ENCODE measurements at regions not wholly inside any gene's neighbourhood (a gene's known extent, or its start where the extent isn't known, plus 50 kb on each side); places are given as distances from the start of the nearest gene placed in this dataset.

DNA sequence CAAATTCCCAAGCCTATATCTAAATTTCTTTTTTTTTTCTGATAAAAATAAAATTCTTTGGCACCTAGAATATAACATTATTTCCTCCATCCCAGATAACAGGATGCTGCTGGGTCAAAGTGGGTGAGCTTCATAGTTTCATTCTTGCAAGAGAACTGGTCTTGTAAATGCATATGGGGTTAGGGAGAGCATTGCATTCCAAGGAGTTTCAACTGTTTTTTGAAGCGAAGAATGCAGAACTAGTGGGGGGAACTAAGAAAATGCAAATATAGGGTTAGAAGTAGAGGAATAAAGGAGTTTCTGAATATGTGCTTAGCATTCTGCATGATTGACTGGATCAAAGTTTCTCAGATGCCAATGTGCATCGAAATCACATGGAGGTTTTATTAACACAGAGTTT is 347.2 kb upstream of the XYLT1 start:
- in situ Hi-C loops (cut with HindIII; ENCODE audit: extremely low pct_ligation_motif_present, low pct_unique_long_range_greater_than_20kb) = no loop called here
- no peak overlapping the region for H3K27ac ChIP-seq (ENCODE audit: extremely low read length, insufficient read depth, low read length)
- H2AFZ ChIP-seq (ENCODE audit: low read length) = no peak overlapping the region
- no peak overlapping the region for H3K9ac ChIP-seq (ENCODE audit: insufficient read depth, low read depth, low read length)
- no peaks in the 10 kb centered on the region for H3K4me1 ChIP-seq (ENCODE audit: insufficient read depth, low read length)
- 0 out of 5 replicates have a peak, but pooled peaks cover 0 to 5% of the 10 kb centered on the region in 2 experiments for H3K27me3 ChIP-seq (ENCODE audit: control insufficient read depth in 1 of 2, insufficient read depth in 2 of 2, low read length in 2 of 2)
- no peaks in the 10 kb centered on the region for H3K79me2 ChIP-seq (ENCODE audit: insufficient read depth, low read length)
- FAIRE-seq = no peak
- no peak for ATAC-seq
- no peak overlapping the region for H3K4me2 ChIP-seq (ENCODE audit: low read depth, low read length)
- peaks cover 8% of the 10 kb centered on the region for H3K9me3 ChIP-seq (ENCODE audit: low read length)
- DNase-seq (ENCODE audit: low spot score) = no peak
- no peaks in the 10 kb centered on the region for H3K36me3 ChIP-seq (replicated peaks in 1 of 2; ENCODE audit: control insufficient read depth in 1 of 2, insufficient read depth in 2 of 2, low read length in 2 of 2)
- CTCF ChIA-PET (ENCODE audit: low intra/inter-chr PET ratio, low total read pairs) = no interaction called here
- no peak for TF ChIP-seq SMARCE1 (IDR thresholded peaks at IDR 0.05; ENCODE audit: borderline replicate concordance)
- no peak for TF ChIP-seq ELF3 (CRISPR knock-in tag; IDR thresholded peaks at IDR 0.05)
- no peak for TF ChIP-seq ZSCAN25 (CRISPR knock-in tag; IDR thresholded peaks at IDR 0.05)
- no peak for TF ChIP-seq KLF15 (CRISPR knock-in tag; IDR thresholded peaks at IDR 0.05; ENCODE audit: borderline replicate concordance)
- TF ChIP-seq, protein P1, sequence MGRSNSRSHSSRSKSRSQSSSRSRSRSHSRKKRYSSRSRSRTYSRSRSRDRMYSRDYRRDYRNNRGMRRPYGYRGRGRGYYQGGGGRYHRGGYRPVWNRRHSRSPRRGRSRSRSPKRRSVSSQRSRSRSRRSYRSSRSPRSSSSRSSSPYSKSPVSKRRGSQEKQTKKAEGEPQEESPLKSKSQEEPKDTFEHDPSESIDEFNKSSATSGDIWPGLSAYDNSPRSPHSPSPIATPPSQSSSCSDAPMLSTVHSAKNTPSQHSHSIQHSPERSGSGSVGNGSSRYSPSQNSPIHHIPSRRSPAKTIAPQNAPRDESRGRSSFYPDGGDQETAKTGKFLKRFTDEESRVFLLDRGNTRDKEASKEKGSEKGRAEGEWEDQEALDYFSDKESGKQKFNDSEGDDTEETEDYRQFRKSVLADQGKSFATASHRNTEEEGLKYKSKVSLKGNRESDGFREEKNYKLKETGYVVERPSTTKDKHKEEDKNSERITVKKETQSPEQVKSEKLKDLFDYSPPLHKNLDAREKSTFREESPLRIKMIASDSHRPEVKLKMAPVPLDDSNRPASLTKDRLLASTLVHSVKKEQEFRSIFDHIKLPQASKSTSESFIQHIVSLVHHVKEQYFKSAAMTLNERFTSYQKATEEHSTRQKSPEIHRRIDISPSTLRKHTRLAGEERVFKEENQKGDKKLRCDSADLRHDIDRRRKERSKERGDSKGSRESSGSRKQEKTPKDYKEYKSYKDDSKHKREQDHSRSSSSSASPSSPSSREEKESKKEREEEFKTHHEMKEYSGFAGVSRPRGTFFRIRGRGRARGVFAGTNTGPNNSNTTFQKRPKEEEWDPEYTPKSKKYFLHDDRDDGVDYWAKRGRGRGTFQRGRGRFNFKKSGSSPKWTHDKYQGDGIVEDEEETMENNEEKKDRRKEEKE (IDR thresholded peaks at IDR 0.05) = no peak
- no peak for TF ChIP-seq ZNF547 (CRISPR knock-in tag; IDR thresholded peaks at IDR 0.05)
- TF ChIP-seq ZNF230 (CRISPR knock-in tag; IDR thresholded peaks at IDR 0.05) = no peak
- no peak for TF ChIP-seq ARNTL (CRISPR knock-in tag; IDR thresholded peaks at IDR 0.05)
- no peak for TF ChIP-seq SNRNP70 (IDR thresholded peaks at IDR 0.05; ENCODE audit: low read depth, low read length)
- TF ChIP-seq MED1 (CRISPR knock-in tag; IDR thresholded peaks at IDR 0.05) = no peak
- no peak for TF ChIP-seq MIER3 (CRISPR knock-in tag; IDR thresholded peaks at IDR 0.05; ENCODE audit: borderline replicate concordance)
- TF ChIP-seq ETV6 (CRISPR knock-in tag; conservative IDR thresholded peaks at IDR 0.05) = no peak
- intact Hi-C loops (cut with micrococcal nuclease; ENCODE audit: unreplicated experiment) = no loop called here
- POLR2A ChIA-PET = no interaction called here
- H3K4me3 ChIP-seq (replicated peaks in 1 of 3; ENCODE audit: insufficient read depth in 1 of 3, low read depth in 2 of 3, low read length in 3 of 3) = no peak overlapping the region
- BruUV-seq (replicated peaks) = no TSS peak
- no peaks in the 10 kb centered on the region for H4K20me1 ChIP-seq (ENCODE audit: insufficient read depth, low read length)
- WGBS (ENCODE audit: low lambda C conversion rate) = 0% methylated on average over 2 of the region's 2 CpGs

Data from HepG2 (cell line).